ENCODE measurements at regions not wholly inside any gene's neighbourhood (a gene's known extent, or its start where the extent isn't known, plus 50 kb on each side); places are given as distances from the start of the nearest gene placed in this dataset.

GRCh38 chr9:119596703-119597102 lies 227.5 kb upstream of the BRINP1 start:
- no peak for TF ChIP-seq ZFX (IDR thresholded peaks at IDR 0.05)
- TF ChIP-seq CTCF (conservative IDR thresholded peaks at IDR 0.05), result no peak
- H3K27ac ChIP-seq, result no peak overlapping the region

- no peak overlapping the region for H3K27ac ChIP-seq
- no peak for TF ChIP-seq ZFX (IDR thresholded peaks at IDR 0.05)
These were observed 219.9 kb upstream of the BRINP1 start for GRCh38 chr9:119588874-119589744.

GRCh38 chr9:119577881-119578280 lies 208.6 kb upstream of the BRINP1 start:
- no peak overlapping the region for H3K27ac ChIP-seq
- TF ChIP-seq ZFX (IDR thresholded peaks at IDR 0.05) (no peak), CTCF (conservative IDR thresholded peaks at IDR 0.05) (no peak)

- H3K27ac ChIP-seq, result no peak overlapping the region
- TF ChIP-seq ZFX (IDR thresholded peaks at IDR 0.05) (no peak), CTCF (conservative IDR thresholded peaks at IDR 0.05) (no peak)
These were observed 190.8 kb upstream of the BRINP1 start for GRCh38 chr9:119559986-119560385.

- H3K27ac ChIP-seq, result no peak overlapping the region
- TF ChIP-seq ZFX (IDR thresholded peaks at IDR 0.05) (no peak), CTCF (conservative IDR thresholded peaks at IDR 0.05) (no peak)
These were observed 189.8 kb upstream of the BRINP1 start for GRCh38 chr9:119559056-119559455.

GRCh38 chr9:119556129-119556875 lies 187.1 kb upstream of the BRINP1 start:
- peak; percentile 96 for TF ChIP-seq CTCF (conservative IDR thresholded peaks at IDR 0.05)
- no peak for TF ChIP-seq ZFX (IDR thresholded peaks at IDR 0.05)
- peak overlapping the region; percentile 1; the same call in 1 of the 2 replicates for H3K27ac ChIP-seq

GRCh38 chr9:119544492-119544891 lies 175.3 kb upstream of the BRINP1 start:
- no peak overlapping the region for H3K27ac ChIP-seq
- TF ChIP-seq ZFX (IDR thresholded peaks at IDR 0.05) (no peak), CTCF (conservative IDR thresholded peaks at IDR 0.05) (no peak)
